IPS DF 4.7 (cell line): ENCODE measurements at regions not wholly inside any gene's neighbourhood (a gene's known extent, or its start where the extent isn't known, plus 50 kb on each side); places are given as distances from the start of the nearest gene placed in this dataset.

Experiments
- DNase-seq: peaks from one replicate; pipeline ENCODE4 v3.0.0-alpha.2; 2013; ENCODE audit warnings: low spot score; ENCODE audit errors: extremely low read depth

DNA sequence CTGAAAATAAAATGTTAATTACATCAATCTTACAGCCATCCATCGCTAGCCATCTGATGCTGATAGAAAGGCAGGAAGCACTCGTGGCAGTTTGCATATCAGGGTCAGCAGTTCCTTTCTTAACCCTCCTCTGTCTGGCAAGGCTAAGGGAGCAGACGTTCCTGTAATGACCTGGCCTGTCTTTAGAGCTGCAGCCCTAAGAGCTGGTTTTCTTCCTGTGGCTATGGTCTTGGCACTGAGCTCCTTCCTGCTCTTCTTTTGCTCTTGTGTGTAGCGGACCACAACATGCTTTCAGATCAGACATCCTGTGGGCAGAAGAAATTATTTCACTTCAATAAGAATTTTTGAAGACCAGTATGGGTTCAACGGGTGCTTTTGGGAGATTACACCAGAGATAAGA lies 170.4 kb downstream of the DAD1 start:
- no peak for DNase-seq

DNA sequence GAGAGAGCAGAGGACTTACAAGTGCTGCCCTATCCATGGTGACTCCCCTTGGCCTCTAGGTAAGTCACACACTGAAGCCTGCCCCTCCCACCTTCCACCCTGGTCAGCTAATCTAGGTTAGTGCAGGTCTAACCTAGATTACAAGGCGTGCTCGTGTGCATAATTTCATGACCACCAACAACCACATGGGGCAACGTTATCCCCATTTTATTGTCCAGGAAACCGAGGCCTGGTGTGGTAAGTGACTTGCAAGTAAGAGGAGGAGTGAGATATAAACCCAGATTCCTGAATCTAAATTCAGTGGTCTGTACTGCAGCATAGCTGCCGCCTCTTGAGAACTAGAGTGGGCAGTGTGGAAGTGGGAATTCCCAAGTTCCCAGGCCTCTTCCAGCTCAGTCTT lies 171.1 kb downstream of the DAD1 start:
- no peak for DNase-seq

DNA sequence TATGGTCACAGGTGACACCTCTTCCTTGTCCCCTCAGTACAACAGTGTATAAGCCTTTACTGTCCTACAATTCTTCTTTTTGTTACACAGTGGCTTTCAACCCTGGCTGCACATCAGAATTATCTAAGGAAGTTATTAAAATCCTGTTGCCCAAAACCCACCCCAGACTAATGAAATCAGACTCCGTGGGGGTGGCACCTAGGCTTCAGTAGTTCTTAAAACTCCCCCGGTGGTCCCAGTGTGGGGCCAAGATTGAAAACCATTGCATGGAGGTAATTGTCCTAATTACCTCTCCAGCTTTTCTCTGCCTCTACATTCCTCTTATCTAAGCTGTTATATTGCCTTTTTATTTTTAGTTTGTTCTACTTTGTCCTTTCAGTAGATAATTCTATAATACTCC lies 172.8 kb downstream of the DAD1 start:
- no peak for DNase-seq

DNA sequence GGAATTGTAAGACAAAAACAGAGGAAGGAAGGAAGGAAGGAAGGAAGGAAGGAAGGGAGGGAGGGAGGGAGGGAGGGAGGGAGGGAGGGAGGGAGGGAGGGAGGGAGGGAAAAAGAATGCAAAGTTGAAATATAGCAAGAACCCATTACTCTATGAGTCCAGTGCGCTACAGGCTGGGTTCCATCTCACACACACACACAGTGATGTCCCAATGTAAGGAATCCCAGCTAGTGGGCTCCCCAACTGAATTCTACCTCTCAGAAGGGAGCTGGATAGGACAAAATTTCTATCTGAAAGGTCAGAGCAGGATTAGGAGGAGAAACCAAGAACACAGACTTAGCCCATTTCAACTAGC lies 173.4 kb downstream of the DAD1 start:
- no peak for DNase-seq

DNA sequence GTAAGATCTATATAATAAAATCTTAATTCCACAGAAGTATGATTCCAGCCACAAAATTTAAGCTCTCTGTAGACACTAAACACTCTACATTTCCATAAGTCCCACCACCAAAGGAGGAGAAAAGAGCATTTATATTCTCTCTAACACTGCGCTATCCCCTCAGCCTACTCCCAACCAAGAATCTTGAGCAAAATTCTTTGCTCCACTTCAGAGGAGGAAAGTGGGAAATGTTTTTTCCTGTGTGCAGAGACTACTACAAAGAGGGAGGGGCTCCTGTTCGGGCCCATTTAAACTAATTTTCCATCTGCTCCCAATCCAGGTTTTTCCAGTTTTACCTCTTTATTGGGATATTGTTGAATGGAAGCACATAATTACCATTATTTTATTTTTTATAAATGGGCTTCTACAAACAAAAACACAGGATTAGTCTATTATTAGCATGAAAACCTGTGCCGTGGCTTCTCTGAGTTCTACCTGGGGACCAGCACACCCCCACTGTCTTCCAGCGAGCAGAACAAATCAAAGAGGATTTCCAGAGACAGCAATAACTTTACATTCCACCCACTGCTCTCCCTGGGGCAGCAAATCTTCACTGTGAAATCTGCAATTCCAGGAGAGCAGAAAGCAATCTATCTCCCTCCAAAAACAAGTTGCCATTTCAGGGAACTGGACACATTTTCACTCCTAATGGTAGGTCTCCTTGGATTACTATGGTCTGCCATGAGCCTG lies 174.0 kb downstream of the DAD1 start:
- no peak for DNase-seq

DNA sequence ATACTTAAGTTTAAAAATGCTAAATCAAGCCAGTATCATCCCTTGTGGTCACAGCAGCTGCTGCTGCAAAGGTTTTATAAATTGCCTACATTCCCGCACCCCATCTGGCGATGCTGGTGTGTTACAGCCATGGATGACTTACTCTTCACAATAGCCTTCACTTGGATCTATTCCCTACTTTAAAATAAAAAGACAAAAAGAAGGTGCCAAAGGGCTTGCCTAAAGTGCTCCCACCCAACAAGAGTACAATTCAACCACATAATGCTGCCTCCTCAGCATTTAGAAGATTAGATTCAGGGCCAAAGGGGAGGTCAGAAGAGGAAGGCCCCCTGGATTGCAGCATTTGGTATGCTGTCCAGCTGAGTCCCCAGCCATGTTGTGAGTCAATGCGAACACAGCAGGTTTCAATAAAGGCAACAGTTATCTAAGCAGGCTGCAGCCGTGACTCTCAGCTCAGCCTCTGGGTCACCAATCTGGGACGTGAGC lies 176.1 kb downstream of the DAD1 start:
- no peak for DNase-seq

DNA sequence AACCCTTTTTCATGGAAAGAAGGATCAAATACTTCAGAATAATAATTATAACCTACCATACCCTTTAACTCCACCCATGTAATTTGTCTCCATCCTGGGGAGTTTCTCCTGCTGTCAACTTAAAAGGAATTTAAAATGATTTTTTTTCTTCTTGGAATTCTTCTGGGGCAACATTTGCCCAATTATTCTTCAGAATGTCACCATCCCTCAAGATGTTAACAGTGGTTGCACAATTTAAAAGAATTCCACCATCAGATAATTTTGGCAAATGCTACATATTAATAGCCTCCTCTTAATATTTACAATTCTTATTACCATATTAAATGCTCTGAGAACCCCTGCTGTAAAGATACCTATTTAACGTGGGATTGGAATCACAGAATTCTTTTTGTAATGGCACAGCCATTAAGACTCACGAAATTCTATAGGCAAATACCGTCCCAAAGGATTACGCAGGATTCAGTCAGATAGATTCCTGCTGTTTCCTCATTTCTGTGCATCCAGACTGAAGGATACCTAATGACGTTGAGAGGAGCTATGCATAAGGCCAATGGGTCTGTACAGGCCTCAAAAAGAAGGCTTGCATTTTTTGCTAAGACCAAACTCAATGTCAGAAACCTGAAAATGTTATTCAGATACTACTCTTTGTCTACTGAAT lies 177.5 kb downstream of the DAD1 start:
- DNase-seq: no peak

DNA sequence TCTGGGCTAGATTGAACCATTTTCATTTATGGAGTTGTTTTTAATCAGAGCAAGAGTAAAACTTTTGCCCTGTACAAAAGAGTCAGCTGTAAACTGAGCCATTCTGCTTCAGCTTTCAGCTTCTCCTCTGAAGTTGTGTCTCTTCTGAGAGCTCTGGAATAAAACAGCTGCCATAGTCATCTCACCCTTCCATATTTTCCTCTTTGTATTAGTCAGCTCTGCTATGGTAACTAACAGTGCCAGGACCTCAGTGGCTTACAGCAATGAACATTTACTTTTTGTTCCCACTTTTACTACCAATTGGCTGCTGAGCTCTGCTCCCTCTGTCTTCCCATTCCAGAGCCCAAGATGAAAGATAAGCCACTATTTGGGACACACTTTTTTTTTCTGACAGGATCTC lies 178.5 kb downstream of the DAD1 start:
- no peak for DNase-seq

DNA sequence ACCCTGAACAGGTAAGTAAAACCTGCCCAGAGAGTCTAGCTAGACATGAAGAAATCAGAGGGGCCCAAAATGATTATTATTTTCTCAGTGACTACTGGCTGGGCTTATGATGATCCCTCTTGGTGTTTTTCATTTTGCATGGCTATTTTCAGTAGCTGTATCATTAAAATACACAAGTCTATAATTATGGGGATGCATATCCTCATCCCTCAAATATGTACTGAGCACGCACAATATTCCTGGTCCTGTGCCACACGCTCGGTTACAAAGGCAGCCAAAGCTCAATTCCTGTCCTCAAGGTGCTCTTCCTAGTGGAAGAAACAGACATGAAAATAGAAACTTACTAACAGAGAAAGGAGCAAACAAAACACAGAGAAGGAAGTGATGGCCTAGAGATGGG lies 180.0 kb downstream of the DAD1 start:
- DNase-seq: no peak

DNA sequence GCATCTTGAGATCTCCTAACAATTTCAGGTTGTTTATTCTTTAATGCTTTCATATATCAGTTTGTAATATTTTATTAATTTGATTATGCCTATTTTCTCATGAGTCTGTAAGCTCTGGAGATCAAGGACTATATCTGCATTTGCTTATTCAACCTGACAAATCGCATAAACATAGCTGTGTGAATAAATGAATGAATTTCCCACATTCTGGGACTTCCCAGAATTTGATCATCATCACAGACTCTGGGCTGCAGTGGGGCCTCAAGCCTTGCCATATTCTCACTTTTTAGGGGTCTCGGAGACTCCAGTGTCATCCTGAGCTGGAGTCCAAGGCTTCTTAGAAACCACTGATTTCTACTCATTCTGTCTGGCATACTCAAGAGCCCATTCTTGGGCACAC lies 180.5 kb downstream of the DAD1 start:
- DNase-seq: no peak

DNA sequence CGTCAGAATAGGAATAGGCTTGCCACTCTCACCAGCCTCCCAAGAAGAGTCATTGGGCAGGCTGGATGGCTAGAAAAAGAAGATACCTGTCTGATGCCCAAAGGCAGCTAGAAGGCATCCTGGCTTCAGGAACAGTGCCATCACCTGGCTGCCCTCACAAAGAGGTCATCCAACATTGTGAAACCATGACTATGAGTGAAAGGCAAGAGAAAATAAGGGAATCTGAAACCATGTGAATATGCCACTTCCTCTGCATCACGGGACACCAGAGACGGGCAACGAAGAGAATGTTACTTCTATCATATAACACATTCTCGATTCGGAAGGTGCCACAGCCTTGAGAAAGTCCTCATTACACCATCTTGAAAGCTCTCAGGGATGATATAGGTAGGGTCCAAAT lies 182.0 kb downstream of the DAD1 start:
- DNase-seq: no peak

DNA sequence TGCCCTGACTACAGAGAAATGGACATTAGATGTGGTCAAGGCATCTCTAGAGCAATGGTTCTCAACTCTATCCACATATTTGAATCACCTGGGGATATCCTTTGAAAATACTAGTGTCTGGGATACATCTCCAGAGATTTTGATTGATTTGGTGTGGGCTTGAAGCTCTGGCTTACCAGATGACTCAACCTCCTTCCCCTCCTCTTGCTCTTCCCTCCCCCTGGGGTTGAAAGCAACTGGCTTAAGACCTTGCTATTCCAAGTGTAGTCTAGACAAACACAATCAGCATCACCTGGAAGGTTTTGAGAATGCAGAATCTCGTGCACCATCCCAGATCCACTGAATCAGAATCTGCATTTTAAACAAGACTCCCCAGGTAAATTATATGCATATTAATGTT lies 183.8 kb downstream of the DAD1 start:
- no peak for DNase-seq

DNA sequence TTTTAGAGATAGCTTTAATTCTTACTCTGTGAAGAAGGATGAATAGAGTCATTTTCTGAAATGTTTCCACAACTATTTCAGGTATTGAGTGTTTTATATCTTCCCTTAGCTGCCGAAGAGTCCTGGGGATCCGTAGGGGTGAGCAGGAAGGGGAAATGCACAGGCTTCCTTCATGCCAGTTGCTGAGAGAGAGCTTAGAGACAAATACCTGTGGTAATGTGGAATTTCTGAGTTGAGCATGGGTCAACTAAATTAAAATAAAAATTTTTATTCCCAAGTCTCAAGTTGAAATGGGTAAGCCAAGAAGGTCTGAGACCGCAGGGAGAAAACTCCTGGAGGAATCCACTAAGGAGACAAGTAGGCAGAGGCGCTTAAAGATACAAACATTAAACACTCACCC lies 185.7 kb downstream of the DAD1 start:
- no peak for DNase-seq

DNA sequence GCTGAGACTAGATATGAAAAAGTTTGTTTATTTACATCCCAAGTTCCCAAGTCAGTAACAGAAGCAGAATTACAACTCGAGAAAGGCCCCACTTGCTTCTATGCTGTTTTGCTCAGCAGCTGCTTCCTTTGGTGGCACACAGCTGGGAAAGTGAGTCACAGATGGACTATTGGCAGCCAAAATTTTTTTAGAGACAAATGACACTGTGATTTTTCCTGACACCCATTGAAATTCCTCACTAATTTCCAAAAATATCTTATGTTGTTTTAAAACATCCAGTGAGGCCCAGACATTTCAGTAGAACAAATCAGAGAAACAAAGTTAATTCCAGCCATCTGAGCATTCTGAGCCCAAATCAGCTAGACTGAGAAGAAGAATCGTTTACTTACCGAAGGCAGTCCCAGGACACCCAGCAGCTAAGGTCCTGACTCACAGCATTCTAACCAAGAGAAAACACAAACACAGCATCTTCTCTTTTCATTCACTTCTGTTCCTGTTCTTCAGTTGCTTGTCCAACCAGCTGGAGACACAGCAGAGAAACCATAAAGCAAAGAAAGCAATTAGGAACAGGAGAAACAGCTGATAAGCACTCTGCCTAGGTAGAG lies 188.3 kb downstream of the DAD1 start:
- DNase-seq: no peak

DNA sequence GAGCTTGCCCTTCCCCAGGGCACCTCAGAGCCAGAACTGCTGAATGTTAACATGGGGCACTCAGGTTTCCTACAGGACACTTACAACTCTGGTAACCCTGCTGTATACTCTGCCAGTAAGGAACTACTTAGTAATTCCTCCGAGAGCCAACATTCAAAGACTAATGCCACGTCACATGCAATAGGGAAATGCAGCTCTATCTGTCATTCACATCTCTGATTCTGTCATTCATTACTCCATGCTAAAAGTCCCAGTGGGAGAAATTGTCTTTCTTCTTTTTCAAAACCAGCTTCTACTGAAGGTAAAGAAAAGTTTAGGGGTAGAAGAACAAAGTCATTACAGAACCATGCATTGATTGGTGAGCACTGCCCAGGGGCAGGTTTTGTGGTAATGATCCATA lies 189.2 kb downstream of the DAD1 start:
- DNase-seq: no peak

DNA sequence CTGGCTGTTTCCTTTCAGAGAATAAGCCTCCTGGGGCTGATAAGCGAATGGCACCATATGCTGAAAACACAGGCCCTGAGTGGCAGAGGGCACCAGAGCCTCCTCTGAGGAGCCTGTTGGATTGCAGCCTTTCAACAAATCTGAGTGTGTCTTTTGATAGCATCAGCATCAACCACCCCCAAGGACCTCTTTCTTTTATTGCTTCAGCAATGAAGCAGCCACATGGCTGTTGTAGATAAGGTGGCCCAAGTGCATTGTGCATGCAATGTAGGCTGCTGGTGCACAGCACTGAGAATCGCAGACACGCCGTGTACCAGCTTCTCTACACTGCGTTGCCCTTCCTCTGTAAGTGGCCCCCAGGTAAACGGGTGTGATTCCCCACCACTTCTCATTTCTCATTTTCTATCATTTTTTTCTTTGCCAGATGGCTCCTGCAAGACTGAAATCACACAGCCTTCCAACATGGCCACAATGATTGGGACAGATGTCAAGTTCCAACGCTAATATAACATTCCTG lies 191.7 kb downstream of the DAD1 start:
- DNase-seq: no peak

DNA sequence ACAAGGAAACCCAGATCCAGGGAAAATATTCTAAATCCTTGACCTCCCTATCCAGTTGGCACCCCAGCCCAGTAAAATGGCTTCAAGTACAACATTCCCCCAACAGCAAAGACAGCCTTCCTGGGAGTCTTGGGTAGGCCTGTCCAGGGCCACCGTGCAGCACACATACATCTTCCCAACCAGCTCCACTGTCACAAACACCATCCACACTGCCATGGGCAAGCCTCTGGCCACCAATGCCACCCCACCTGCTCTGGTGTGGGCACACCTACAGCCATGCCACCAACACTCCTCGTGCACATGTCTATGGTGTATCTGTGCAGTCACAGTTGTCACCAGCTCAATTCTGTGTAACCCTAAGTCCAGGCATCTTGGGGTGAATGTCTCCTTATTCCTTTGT lies 193.2 kb downstream of the DAD1 start:
- no peak for DNase-seq

DNA sequence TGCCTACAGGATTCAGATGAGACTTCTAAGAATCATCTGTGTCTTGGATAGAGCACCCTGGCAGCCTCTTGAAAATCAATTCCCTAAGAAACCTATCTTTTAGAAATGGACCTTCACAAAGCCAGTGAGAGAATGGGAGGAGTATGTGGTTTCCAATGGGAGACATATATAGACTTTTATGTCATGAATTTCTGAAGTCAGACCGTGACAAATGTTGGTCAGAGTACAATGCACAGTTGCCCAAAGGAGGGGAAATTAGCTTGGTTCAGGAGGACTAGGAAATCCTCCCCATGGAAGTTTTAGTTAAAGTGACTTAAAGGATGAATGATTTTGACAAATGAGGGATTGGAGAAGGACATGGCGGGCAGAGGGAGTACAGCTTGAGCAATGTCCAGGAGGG lies 194.4 kb downstream of the DAD1 start:
- DNase-seq: no peak

DNA sequence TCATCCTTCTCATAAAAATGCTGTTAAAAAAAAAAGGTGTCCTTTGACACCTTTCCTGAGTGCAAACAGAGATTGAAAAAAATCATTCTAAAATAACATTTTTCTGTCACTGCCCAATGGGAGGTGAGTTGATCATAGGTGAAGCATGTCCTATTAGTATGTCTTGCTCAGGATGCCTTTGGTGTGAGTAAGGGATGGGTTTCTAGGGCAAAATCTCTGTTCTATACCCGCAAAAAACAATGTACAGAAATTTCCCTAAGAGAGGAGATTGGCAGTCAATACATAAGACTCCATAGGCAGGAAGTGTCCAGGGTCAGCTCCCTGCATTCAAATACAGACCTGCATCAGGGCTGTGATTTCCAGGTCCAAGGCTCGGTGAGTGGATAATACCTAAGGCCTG lies 195.2 kb downstream of the DAD1 start:
- DNase-seq: no peak

DNA sequence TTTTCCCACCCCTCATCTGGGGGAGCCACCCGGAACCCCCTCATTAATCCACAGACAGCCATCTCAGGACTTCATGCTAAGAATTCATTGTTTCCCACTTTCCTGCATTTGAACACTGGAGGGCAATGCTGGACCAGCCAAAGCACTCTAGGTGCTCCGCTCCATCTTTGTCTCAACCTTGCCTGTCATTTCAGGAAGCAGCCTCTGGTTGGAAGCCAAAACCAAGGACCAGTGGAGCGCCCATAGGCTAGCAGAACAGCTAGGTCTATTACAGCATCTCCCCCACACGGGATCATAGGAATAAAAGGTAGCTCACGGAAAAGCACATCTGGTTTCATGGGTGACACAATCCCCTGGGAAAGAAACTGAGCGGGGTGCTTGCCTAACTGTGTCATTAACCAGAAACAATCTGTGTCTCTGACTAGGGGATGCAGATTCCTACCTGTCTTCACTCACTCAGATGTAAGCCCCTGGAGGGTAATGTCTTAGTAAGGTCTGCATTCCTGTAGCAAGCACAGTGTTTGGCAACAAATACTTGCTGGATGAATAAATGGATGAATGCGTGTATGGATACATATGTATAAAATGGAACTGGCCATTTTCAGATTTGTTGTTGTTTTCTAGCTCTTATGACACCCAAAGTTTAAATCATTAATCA lies 197.0 kb downstream of the DAD1 start:
- peak; percentile 49 for DNase-seq

DNA sequence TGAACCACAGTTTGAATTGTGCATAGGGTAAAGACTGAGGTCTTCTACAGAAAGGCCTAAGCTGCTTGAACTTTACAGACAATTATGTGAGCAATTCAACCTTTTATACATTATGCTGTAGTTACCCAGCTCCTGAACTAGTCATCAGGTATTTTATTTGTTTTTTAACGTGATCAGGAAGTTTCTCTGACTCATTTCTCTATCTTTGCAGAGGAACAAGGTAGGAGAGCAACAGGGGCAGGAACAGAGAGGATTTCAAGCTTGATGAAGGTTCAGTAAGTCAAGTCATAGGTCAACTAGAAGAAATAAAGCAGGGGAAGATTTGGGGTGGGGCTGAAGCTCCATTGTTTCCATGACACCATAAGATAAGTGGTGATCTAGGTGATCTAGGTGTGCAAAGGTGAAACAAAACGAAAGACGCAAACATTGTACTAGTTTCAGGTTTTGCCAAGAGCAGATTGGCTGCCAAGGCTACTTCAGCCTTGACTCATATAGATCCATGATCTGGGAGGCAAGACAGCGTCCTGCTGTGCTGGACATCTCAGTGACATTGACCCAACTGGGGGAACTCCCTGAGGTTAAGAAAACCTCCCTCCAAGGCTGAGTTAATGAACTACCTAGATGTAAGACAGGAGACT lies 198.1 kb downstream of the DAD1 start:
- DNase-seq: no peak

DNA sequence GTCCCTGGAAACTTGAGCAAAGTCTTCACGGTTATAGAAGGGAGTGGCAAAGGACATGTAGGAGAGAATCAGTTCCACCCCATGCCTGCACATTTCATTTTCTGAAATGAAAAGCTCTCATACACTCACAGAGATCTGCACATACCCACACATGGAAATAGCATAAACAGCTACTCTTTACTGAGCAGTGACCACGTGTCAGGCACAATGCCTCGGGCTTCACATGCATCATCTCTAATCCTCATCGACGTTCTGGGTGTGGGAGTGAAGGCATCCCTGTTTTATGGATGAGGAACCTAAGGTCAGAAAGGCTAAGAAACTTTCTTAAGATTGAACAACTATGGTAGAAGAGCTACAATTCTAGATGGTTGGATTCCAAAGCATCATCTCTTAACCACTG lies 198.8 kb downstream of the DAD1 start:
- DNase-seq: no peak
